ENCODE measurements at regions not wholly inside any gene's neighbourhood (a gene's known extent, or its start where the extent isn't known, plus 50 kb on each side); places are given as distances from the start of the nearest gene placed in this dataset.

- DNase-seq = no peak
Observed at GRCh38 chr16:55125818-55126385, 195.2 kb downstream of the IRX5 start.

- DNase-seq = no peak
Observed at GRCh38 chr16:55126456-55126855, 195.8 kb downstream of the IRX5 start.

- DNase-seq = no peak
Observed at GRCh38 chr16:55130456-55130855, 193.5 kb upstream of the IRX6 start.

- no peak for DNase-seq
Observed at GRCh38 chr16:55130911-55131310, 193.1 kb upstream of the IRX6 start.

GRCh38 chr16:55133654-55134053, 190.3 kb upstream of the IRX6 start:
- no peak for DNase-seq

- DNase-seq = no peak
Observed at GRCh38 chr16:55136356-55137150, 187.4 kb upstream of the IRX6 start.

- DNase-seq = no peak
Observed at GRCh38 chr16:55138298-55138697, 185.7 kb upstream of the IRX6 start.

- DNase-seq = no peak
Observed at GRCh38 chr16:55142405-55142804, 181.6 kb upstream of the IRX6 start.

GRCh38 chr16:55144651-55145050, 179.4 kb upstream of the IRX6 start:
- DNase-seq = no peak

GRCh38 chr16:55145771-55146603, 178.0 kb upstream of the IRX6 start:
- DNase-seq = no peak

- no peak for DNase-seq
Observed at GRCh38 chr16:55146966-55147365, 177.0 kb upstream of the IRX6 start.

GRCh38 chr16:55147396-55147795, 176.6 kb upstream of the IRX6 start:
- DNase-seq = no peak

GRCh38 chr16:55149622-55150021, 174.4 kb upstream of the IRX6 start:
- no peak for DNase-seq

- DNase-seq = no peak
Observed at GRCh38 chr16:55151561-55152305, 172.3 kb upstream of the IRX6 start.

- DNase-seq = no peak
Observed at GRCh38 chr16:55152875-55153390, 171.1 kb upstream of the IRX6 start.

- DNase-seq = no peak
Observed at GRCh38 chr16:55154262-55154661, 169.7 kb upstream of the IRX6 start.

- no peak for DNase-seq
Observed at GRCh38 chr16:55154956-55155355, 169.0 kb upstream of the IRX6 start.

GRCh38 chr16:55155815-55156214, 168.2 kb upstream of the IRX6 start:
- no peak for DNase-seq

- no peak for DNase-seq
Observed at GRCh38 chr16:55169780-55170179, 154.2 kb upstream of the IRX6 start.

- DNase-seq = no peak
Observed at GRCh38 chr16:55171241-55171640, 152.8 kb upstream of the IRX6 start.

- no peak for DNase-seq
Observed at GRCh38 chr16:55175389-55175788, 148.6 kb upstream of the IRX6 start.

GRCh38 chr16:55176901-55177300, 147.1 kb upstream of the IRX6 start:
- DNase-seq = no peak

GRCh38 chr16:55179411-55179810, 144.6 kb upstream of the IRX6 start:
- no peak for DNase-seq
